ENCODE measurements at regions not wholly inside any gene's neighbourhood (a gene's known extent, or its start where the extent isn't known, plus 50 kb on each side); places are given as distances from the start of the nearest gene placed in this dataset.

- TF ChIP-seq USF1 (IDR thresholded peaks at IDR 0.05): no peak
- no peak for TF ChIP-seq TAF1 (IDR thresholded peaks at IDR 0.05; ENCODE audit: low read depth)
- TF ChIP-seq YY1 (IDR thresholded peaks at IDR 0.05; ENCODE audit: low read depth): no peak
- no peak for TF ChIP-seq RAD21 (IDR thresholded peaks at IDR 0.05; ENCODE audit: low read depth)
- no peak for TF ChIP-seq CREB1 (IDR thresholded peaks at IDR 0.05; ENCODE audit: low read depth)
- TF ChIP-seq MAX (IDR thresholded peaks at IDR 0.05): no peak
Observed at GRCh38 chr3:135532021-135532420, 433.5 kb upstream of the PPP2R3A start.

- TF ChIP-seq TCF12 (IDR thresholded peaks at IDR 0.05; ENCODE audit: low read depth) (no peak), FOXM1 (IDR thresholded peaks at IDR 0.05; ENCODE audit: borderline replicate concordance, low read depth) (no peak), NFIC (IDR thresholded peaks at IDR 0.05) (no peak), TAF1 (IDR thresholded peaks at IDR 0.05; ENCODE audit: low read depth) (no peak), ZBTB7A (IDR thresholded peaks at IDR 0.05; ENCODE audit: low read depth) (no peak), TEAD4 (IDR thresholded peaks at IDR 0.05) (no peak), EGR1 (IDR thresholded peaks at IDR 0.05) (no peak), YY1 (IDR thresholded peaks at IDR 0.05; ENCODE audit: low read depth) (no peak), MAX (IDR thresholded peaks at IDR 0.05) (no peak), RAD21 (IDR thresholded peaks at IDR 0.05; ENCODE audit: low read depth) (no peak), REST (IDR thresholded peaks at IDR 0.05; ENCODE audit: low read depth) (no peak), CREB1 (IDR thresholded peaks at IDR 0.05; ENCODE audit: low read depth) (no peak), CEBPB (IDR thresholded peaks at IDR 0.05) (no peak), EP300 (IDR thresholded peaks at IDR 0.05; ENCODE audit: borderline replicate concordance) (no peak), USF1 (IDR thresholded peaks at IDR 0.05) (no peak)
Observed at GRCh38 chr3:135538123-135538522, 427.4 kb upstream of the PPP2R3A start.

- no peak for TF ChIP-seq CEBPB (IDR thresholded peaks at IDR 0.05)
- no peak for TF ChIP-seq TAF1 (IDR thresholded peaks at IDR 0.05; ENCODE audit: low read depth)
- no peak for TF ChIP-seq NFIC (IDR thresholded peaks at IDR 0.05)
- no peak for TF ChIP-seq ZBTB7A (IDR thresholded peaks at IDR 0.05; ENCODE audit: low read depth)
- no peak for TF ChIP-seq TEAD4 (IDR thresholded peaks at IDR 0.05)
- TF ChIP-seq EGR1 (IDR thresholded peaks at IDR 0.05): no peak
- TF ChIP-seq REST (IDR thresholded peaks at IDR 0.05; ENCODE audit: low read depth): no peak
- no peak for TF ChIP-seq TCF12 (IDR thresholded peaks at IDR 0.05; ENCODE audit: low read depth)
- TF ChIP-seq RAD21 (IDR thresholded peaks at IDR 0.05; ENCODE audit: low read depth): no peak
- no peak for TF ChIP-seq FOXM1 (IDR thresholded peaks at IDR 0.05; ENCODE audit: borderline replicate concordance, low read depth)
- no peak for TF ChIP-seq CREB1 (IDR thresholded peaks at IDR 0.05; ENCODE audit: low read depth)
- no peak for TF ChIP-seq MAX (IDR thresholded peaks at IDR 0.05)
- TF ChIP-seq EP300 (IDR thresholded peaks at IDR 0.05; ENCODE audit: borderline replicate concordance): no peak
- no peak for TF ChIP-seq USF1 (IDR thresholded peaks at IDR 0.05)
- no peak for TF ChIP-seq YY1 (IDR thresholded peaks at IDR 0.05; ENCODE audit: low read depth)
Observed at GRCh38 chr3:135539351-135539750, 426.2 kb upstream of the PPP2R3A start.

- TF ChIP-seq EP300 (IDR thresholded peaks at IDR 0.05; ENCODE audit: borderline replicate concordance) (no peak), CEBPB (IDR thresholded peaks at IDR 0.05) (no peak)
Observed at GRCh38 chr3:135539854-135540253, 425.7 kb upstream of the PPP2R3A start.

GRCh38 chr3:135549928-135550494, 415.5 kb upstream of the PPP2R3A start:
- no peak for TF ChIP-seq CEBPB (IDR thresholded peaks at IDR 0.05)

GRCh38 chr3:135556174-135556573, 409.4 kb upstream of the PPP2R3A start:
- TF ChIP-seq EP300 (IDR thresholded peaks at IDR 0.05; ENCODE audit: borderline replicate concordance) (no peak), USF1 (IDR thresholded peaks at IDR 0.05) (no peak), CEBPB (IDR thresholded peaks at IDR 0.05) (no peak), MAX (IDR thresholded peaks at IDR 0.05) (no peak), REST (IDR thresholded peaks at IDR 0.05; ENCODE audit: low read depth) (no peak), TEAD4 (IDR thresholded peaks at IDR 0.05) (no peak), ZBTB7A (IDR thresholded peaks at IDR 0.05; ENCODE audit: low read depth) (no peak), EGR1 (IDR thresholded peaks at IDR 0.05) (no peak), CREB1 (IDR thresholded peaks at IDR 0.05; ENCODE audit: low read depth) (no peak), TAF1 (IDR thresholded peaks at IDR 0.05; ENCODE audit: low read depth) (no peak), FOXM1 (IDR thresholded peaks at IDR 0.05; ENCODE audit: borderline replicate concordance, low read depth) (no peak), YY1 (IDR thresholded peaks at IDR 0.05; ENCODE audit: low read depth) (no peak), RAD21 (IDR thresholded peaks at IDR 0.05; ENCODE audit: low read depth) (no peak), NFIC (IDR thresholded peaks at IDR 0.05) (no peak), TCF12 (IDR thresholded peaks at IDR 0.05; ENCODE audit: low read depth) (no peak)

All from Ishikawa (cell line).